ENCODE measurements at regions not wholly inside any gene's neighbourhood (a gene's known extent, or its start where the extent isn't known, plus 50 kb on each side); places are given as distances from the start of the nearest gene placed in this dataset.

- Histone ChIP-seq H4K12ac (ENCODE audit: low read depth, low read length) (no peak overlapping the region), H2AFZ (ENCODE audit: insufficient read depth, low read length, poor library complexity) (no peak overlapping the region), H4K91ac (ENCODE audit: low read depth, low read length) (no peak overlapping the region), H3K9ac (ENCODE audit: low read length) (no peak overlapping the region), H3K4me1 (ENCODE audit: control insufficient read depth in 1 of 2, insufficient read depth in 2 of 2, low read length in 2 of 2) (no peaks in the 10 kb centered on the region), H3K14ac (ENCODE audit: low read length) (no peak overlapping the region), H2BK120ac (ENCODE audit: insufficient read depth, low read length, poor library complexity) (no peak overlapping the region), H4K8ac (ENCODE audit: low read depth, low read length) (no peak overlapping the region), H3K18ac (ENCODE audit: low read length) (no peak overlapping the region), H3K27ac (ENCODE audit: low read depth, low read length) (no peak overlapping the region), H3K36me3 (ENCODE audit: control insufficient read depth in 1 of 2, insufficient read depth in 2 of 2, low read length in 2 of 2) (no peaks in the 10 kb centered on the region), H3K79me2 (ENCODE audit: control insufficient read depth, insufficient read depth, low read length, poor library complexity) (no peaks in the 10 kb centered on the region), H2BK12ac (ENCODE audit: low read length) (no peak overlapping the region), H2BK5ac (ENCODE audit: low read depth, low read length, poor library complexity) (no peak overlapping the region), H3K27me3 (ENCODE audit: insufficient read depth, low read length) (no peaks in the 10 kb centered on the region), H3K9me3 (ENCODE audit: insufficient read depth, low read depth, low read length) (no peaks in the 10 kb centered on the region), H3K4me2 (ENCODE audit: low read length) (no peak overlapping the region), H3K23ac (ENCODE audit: low read length) (no peak overlapping the region), H3K4me3 (ENCODE audit: low read depth, low read length) (no peak overlapping the region), H3K79me1 (ENCODE audit: low read length) (no peaks in the 10 kb centered on the region), H3K4ac (ENCODE audit: low read depth, low read length) (no peak overlapping the region), H2AK5ac (ENCODE audit: low read length) (no peak overlapping the region)
- WGBS (ENCODE audit: extremely low coverage, insufficient coverage, insufficient read length), result no CpG with 5 or more reads among the region's 4 CpGs
- DNase-seq, result no peak
These were observed 178.3 kb downstream of the CNTN3 start for GRCh38 chr3:74436184-74436583.

DNA sequence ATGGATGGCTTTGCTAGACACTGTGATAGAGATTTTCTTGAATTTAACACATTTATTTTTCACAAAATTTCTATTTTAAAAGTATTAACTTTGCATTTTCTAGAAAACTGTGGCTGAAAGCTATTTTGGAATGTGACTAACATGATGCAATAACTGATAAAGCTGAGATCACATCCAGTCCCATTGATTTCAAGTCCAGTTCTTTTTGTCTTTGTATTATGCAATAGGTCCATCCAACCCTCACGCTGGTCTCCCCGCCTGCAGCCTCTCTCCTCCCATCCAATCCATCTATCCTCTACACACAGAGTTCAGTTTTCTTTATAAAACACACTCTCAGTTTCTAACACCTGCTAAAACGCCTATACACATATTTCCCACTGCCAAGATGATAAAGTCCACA lies 178.8 kb downstream of the CNTN3 start:
- no peaks in the 10 kb centered on the region for H3K79me1 ChIP-seq (ENCODE audit: low read length)
- H2AK5ac ChIP-seq (ENCODE audit: low read length), result no peak overlapping the region
- no peaks in the 10 kb centered on the region for H3K4me1 ChIP-seq (ENCODE audit: control insufficient read depth in 1 of 2, insufficient read depth in 2 of 2, low read length in 2 of 2)
- no peak overlapping the region for H3K14ac ChIP-seq (ENCODE audit: low read length)
- H2BK120ac ChIP-seq (ENCODE audit: insufficient read depth, low read length, poor library complexity), result no peak overlapping the region
- H3K23ac ChIP-seq (ENCODE audit: low read length), result no peak overlapping the region
- H4K8ac ChIP-seq (ENCODE audit: low read depth, low read length), result no peak overlapping the region
- no peaks in the 10 kb centered on the region for H3K79me2 ChIP-seq (ENCODE audit: control insufficient read depth, insufficient read depth, low read length, poor library complexity)
- no peak overlapping the region for H3K27ac ChIP-seq (ENCODE audit: low read depth, low read length)
- no peak overlapping the region for H2AFZ ChIP-seq (ENCODE audit: insufficient read depth, low read length, poor library complexity)
- no peak overlapping the region for H3K9ac ChIP-seq (ENCODE audit: low read length)
- no peak overlapping the region for H3K4me3 ChIP-seq (ENCODE audit: low read depth, low read length)
- no peak overlapping the region for H4K91ac ChIP-seq (ENCODE audit: low read depth, low read length)
- H3K4ac ChIP-seq (ENCODE audit: low read depth, low read length), result no peak overlapping the region
- H3K9me3 ChIP-seq (ENCODE audit: insufficient read depth, low read depth, low read length), result no peaks in the 10 kb centered on the region
- H3K36me3 ChIP-seq (ENCODE audit: control insufficient read depth in 1 of 2, insufficient read depth in 2 of 2, low read length in 2 of 2), result no peaks in the 10 kb centered on the region
- no peak overlapping the region for H2BK5ac ChIP-seq (ENCODE audit: low read depth, low read length, poor library complexity)
- no peak for DNase-seq
- WGBS (ENCODE audit: extremely low coverage, insufficient coverage, insufficient read length), result no CpG with 5 or more reads among the region's 3 CpGs
- no peak overlapping the region for H2BK12ac ChIP-seq (ENCODE audit: low read length)
- no peak overlapping the region for H4K12ac ChIP-seq (ENCODE audit: low read depth, low read length)
- H3K18ac ChIP-seq (ENCODE audit: low read length), result no peak overlapping the region
- no peak overlapping the region for H3K4me2 ChIP-seq (ENCODE audit: low read length)
- no peaks in the 10 kb centered on the region for H3K27me3 ChIP-seq (ENCODE audit: insufficient read depth, low read length)

GRCh38 chr3:74434406-74434805 lies 180.1 kb downstream of the CNTN3 start:
- Histone ChIP-seq H2AFZ (ENCODE audit: insufficient read depth, low read length, poor library complexity) (no peak overlapping the region), H2BK5ac (ENCODE audit: low read depth, low read length, poor library complexity) (no peak overlapping the region), H4K91ac (ENCODE audit: low read depth, low read length) (no peak overlapping the region), H3K27me3 (ENCODE audit: insufficient read depth, low read length) (no peaks in the 10 kb centered on the region), H3K14ac (ENCODE audit: low read length) (no peak overlapping the region), H3K4me2 (ENCODE audit: low read length) (no peak overlapping the region), H2BK120ac (ENCODE audit: insufficient read depth, low read length, poor library complexity) (no peak overlapping the region), H3K18ac (ENCODE audit: low read length) (no peak overlapping the region), H2AK5ac (ENCODE audit: low read length) (no peak overlapping the region), H3K36me3 (ENCODE audit: control insufficient read depth in 1 of 2, insufficient read depth in 2 of 2, low read length in 2 of 2) (no peaks in the 10 kb centered on the region), H3K4me3 (ENCODE audit: low read depth, low read length) (no peak overlapping the region), H4K12ac (ENCODE audit: low read depth, low read length) (no peak overlapping the region), H3K23ac (ENCODE audit: low read length) (no peak overlapping the region), H3K4ac (ENCODE audit: low read depth, low read length) (no peak overlapping the region), H3K79me1 (ENCODE audit: low read length) (no peaks in the 10 kb centered on the region), H3K27ac (ENCODE audit: low read depth, low read length) (no peak overlapping the region), H3K9ac (ENCODE audit: low read length) (no peak overlapping the region), H3K79me2 (ENCODE audit: control insufficient read depth, insufficient read depth, low read length, poor library complexity) (no peaks in the 10 kb centered on the region), H4K8ac (ENCODE audit: low read depth, low read length) (no peak overlapping the region), H3K9me3 (ENCODE audit: insufficient read depth, low read depth, low read length) (no peaks in the 10 kb centered on the region), H2BK12ac (ENCODE audit: low read length) (no peak overlapping the region), H3K4me1 (ENCODE audit: control insufficient read depth in 1 of 2, insufficient read depth in 2 of 2, low read length in 2 of 2) (no peaks in the 10 kb centered on the region)
- no peak for DNase-seq
- 100% methylated on average over 1 of the region's 2 CpGs for WGBS (ENCODE audit: extremely low coverage, insufficient coverage, insufficient read length)

GRCh38 chr3:74426571-74426970 lies 187.9 kb downstream of the CNTN3 start:
- H3K23ac ChIP-seq (ENCODE audit: low read length), result no peak overlapping the region
- H3K79me2 ChIP-seq (ENCODE audit: control insufficient read depth, insufficient read depth, low read length, poor library complexity), result no peaks in the 10 kb centered on the region
- no peak overlapping the region for H3K4me3 ChIP-seq (ENCODE audit: low read depth, low read length)
- H3K9ac ChIP-seq (ENCODE audit: low read length), result no peak overlapping the region
- H2BK5ac ChIP-seq (ENCODE audit: low read depth, low read length, poor library complexity), result no peak overlapping the region
- H3K36me3 ChIP-seq (ENCODE audit: control insufficient read depth in 1 of 2, insufficient read depth in 2 of 2, low read length in 2 of 2), result no peaks in the 10 kb centered on the region
- no CpG with 5 or more reads among the region's 2 CpGs for WGBS (ENCODE audit: extremely low coverage, insufficient coverage, insufficient read length)
- no peak overlapping the region for H3K14ac ChIP-seq (ENCODE audit: low read length)
- H2BK120ac ChIP-seq (ENCODE audit: insufficient read depth, low read length, poor library complexity), result no peak overlapping the region
- no peaks in the 10 kb centered on the region for H3K9me3 ChIP-seq (ENCODE audit: insufficient read depth, low read depth, low read length)
- no peak overlapping the region for H3K18ac ChIP-seq (ENCODE audit: low read length)
- no peak overlapping the region for H4K8ac ChIP-seq (ENCODE audit: low read depth, low read length)
- no peak overlapping the region for H2AK5ac ChIP-seq (ENCODE audit: low read length)
- H3K4me1 ChIP-seq (ENCODE audit: control insufficient read depth in 1 of 2, insufficient read depth in 2 of 2, low read length in 2 of 2), result no peaks in the 10 kb centered on the region
- no peak for DNase-seq
- no peak overlapping the region for H4K91ac ChIP-seq (ENCODE audit: low read depth, low read length)
- no peak overlapping the region for H4K12ac ChIP-seq (ENCODE audit: low read depth, low read length)
- no peaks in the 10 kb centered on the region for H3K79me1 ChIP-seq (ENCODE audit: low read length)
- no peak overlapping the region for H3K4me2 ChIP-seq (ENCODE audit: low read length)
- no peaks in the 10 kb centered on the region for H3K27me3 ChIP-seq (ENCODE audit: insufficient read depth, low read length)
- no peak overlapping the region for H3K27ac ChIP-seq (ENCODE audit: low read depth, low read length)
- H2BK12ac ChIP-seq (ENCODE audit: low read length), result no peak overlapping the region
- no peak overlapping the region for H2AFZ ChIP-seq (ENCODE audit: insufficient read depth, low read length, poor library complexity)
- no peak overlapping the region for H3K4ac ChIP-seq (ENCODE audit: low read depth, low read length)

Data from trophoblast cell (in vitro differentiated cells and primary cell).